IMR-90 (cell line): ENCODE measurements at regions not wholly inside any gene's neighbourhood (a gene's known extent, or its start where the extent isn't known, plus 50 kb on each side); places are given as distances from the start of the nearest gene placed in this dataset.

Source experiments
- ATAC-seq: fragments of 200-7000 bp; cut with Tn5 transposase; 2 replicates; pipeline ENCODE4 v1.9.1; 2020; ENCODE audit warnings: low read depth, mild to moderate bottlenecking, moderate library complexity
- BruUV-seq: library from RNA; stranded (reverse); fragments of 400-500 nt; replicated peaks from 2 replicates; lab custom pipeline; 2021; lab: Mats Ljungman, UMichigan
- CTCF ChIA-PET: fragments of 300-600 bp; formaldehyde crosslinking; extraction: SDS; loops from one replicate; lab custom pipeline; 2021; ENCODE audit warnings: antibody characterized with exemption; lab: Yijun Ruan, JAX
- POLR2A ChIA-PET: fragments of 300-600 bp; sonication (Branson Sonifier 250); formaldehyde crosslinking; loops from one replicate; lab custom pipeline; 2022; ENCODE audit warnings: antibody characterized with exemption; ENCODE audit not compliant: unreplicated experiment; lab: Charles Lee
- DNase-seq: peaks from one replicate; pipeline ENCODE4 v3.0.0; 2013
- H2AFZ ChIP-seq: replicated peaks from 2 replicates; pipeline ENCODE3; 2013; ENCODE audit warnings: low read length, mild to moderate bottlenecking; ENCODE audit not compliant: poor library complexity
- H2AK5ac ChIP-seq: 2 replicates; pipeline ENCODE4 v1.6.1; 2013; ENCODE audit warnings: low read depth, low read length, inconsistent platforms
- H2AK9ac ChIP-seq: replicated peaks from 2 replicates; pipeline ENCODE3; 2013; ENCODE audit warnings: mild to moderate bottlenecking, low read depth, low read length, moderate library complexity; ENCODE audit not compliant: poor library complexity
- H2BK120ac ChIP-seq: 2 replicates; pipeline ENCODE4 v1.6.1; 2013; ENCODE audit warnings: low read depth, low read length, inconsistent platforms
- H2BK15ac ChIP-seq: 3 replicates; pipeline ENCODE4 v1.6.1; 2013; ENCODE audit warnings: low read depth, low read length, inconsistent platforms
- H2BK20ac ChIP-seq: 2 replicates; pipeline ENCODE4 v1.6.1; 2013; ENCODE audit warnings: low read depth, mild to moderate bottlenecking, inconsistent platforms, low read length, moderate library complexity
- H2BK5ac ChIP-seq: 2 replicates; pipeline ENCODE4 v1.6.1; 2013; ENCODE audit warnings: mild to moderate bottlenecking, low read depth, low read length, inconsistent platforms; ENCODE audit not compliant: poor library complexity, severe bottlenecking
- H3K14ac ChIP-seq: replicated peaks from 2 replicates; pipeline ENCODE4 v1.6.1; 2013; ENCODE audit warnings: low read depth, low read length, inconsistent platforms
- H3K18ac ChIP-seq: 2 replicates; pipeline ENCODE4 v1.6.1; 2013; ENCODE audit warnings: low read depth, low read length, control low read depth
- H3K23ac ChIP-seq: 2 replicates; pipeline ENCODE4 v1.6.1; 2013; ENCODE audit warnings: low read depth, low read length, inconsistent platforms
- H3K27ac ChIP-seq: 2 replicates; pipeline ENCODE4 v1.5.1; 2013; ENCODE audit warnings: mild to moderate bottlenecking, control low read depth, low read length; ENCODE audit not compliant: insufficient read depth
- H3K27me3 ChIP-seq: 2 replicates; pipeline ENCODE4 v1.6.1; 2013; ENCODE audit warnings: low read length; ENCODE audit not compliant: control insufficient read depth, insufficient read depth
- H3K36me3 ChIP-seq: 2 replicates; pipeline ENCODE4 v1.6.1; 2013; ENCODE audit warnings: low read length, mixed read lengths; ENCODE audit not compliant: control insufficient read depth, insufficient read depth
- H3K4ac ChIP-seq: 2 replicates; pipeline ENCODE4 v1.6.1; 2013; ENCODE audit warnings: low read depth, low read length, inconsistent platforms
- H3K4me1 ChIP-seq: 2 replicates; pipeline ENCODE4 v1.6.1; 2013; ENCODE audit warnings: low read length, mixed read lengths; ENCODE audit not compliant: control insufficient read depth, insufficient read depth
- H3K4me2 ChIP-seq: 2 replicates; pipeline ENCODE4 v1.6.1; 2013; ENCODE audit warnings: low read depth, mild to moderate bottlenecking, control low read depth, low read length, moderate library complexity
- H3K4me3 ChIP-seq: 2 replicates; pipeline ENCODE4 v1.5.1; 2013; ENCODE audit warnings: low read depth, mild to moderate bottlenecking, control low read depth, low read length, moderate library complexity; ENCODE audit not compliant: insufficient read depth
- H3K56ac ChIP-seq: 2 replicates; pipeline ENCODE4 v1.6.1; 2013; ENCODE audit warnings: low read length, inconsistent platforms; ENCODE audit not compliant: insufficient read depth; ENCODE audit errors: extremely low read depth
- H3K79me1 ChIP-seq, 2 experiments: 2 replicates each; pipeline ENCODE4 v1.6.1; 2013; ENCODE audit warnings: low read length in 2 of 2, inconsistent platforms in 1 of 2, low read depth in 1 of 2
- H3K9ac ChIP-seq: 2 replicates; pipeline ENCODE4 v1.6.1; 2013; ENCODE audit warnings: low read depth, low read length, control low read depth
- H3K9me1 ChIP-seq: 2 replicates; pipeline ENCODE4 v1.6.1; 2013; ENCODE audit warnings: low read length, inconsistent platforms; ENCODE audit not compliant: insufficient read depth
- H3K9me3 ChIP-seq: 2 replicates; pipeline ENCODE4 v1.6.1; 2013; ENCODE audit warnings: low read length; ENCODE audit not compliant: control insufficient read depth, insufficient read depth
- H4K20me1 ChIP-seq: 2 replicates; pipeline ENCODE4 v1.6.1; 2013; ENCODE audit warnings: low read length, inconsistent platforms; ENCODE audit not compliant: insufficient read depth
- H4K5ac ChIP-seq: 2 replicates; pipeline ENCODE4 v1.6.1; 2013; ENCODE audit warnings: mild to moderate bottlenecking, low read depth, low read length, control low read depth
- H4K8ac ChIP-seq, 2 experiments: 2 replicates each; pipeline ENCODE4 v1.6.1; 2013; ENCODE audit warnings: low read depth in 2 of 2, low read length in 2 of 2, control low read depth in 1 of 2, inconsistent platforms in 1 of 2
- H4K91ac ChIP-seq: 2 replicates; pipeline ENCODE4 v1.6.1; 2013; ENCODE audit warnings: low read depth, low read length, inconsistent platforms; ENCODE audit not compliant: insufficient read depth
- BHLHE40 ChIP-seq: fragments of 150-350 bp; IDR thresholded peaks from 2 replicates; pipeline ENCODE4 v1.6.1; 2016; ENCODE audit warnings: mild to moderate bottlenecking, low read depth, low read length
- CHD1 ChIP-seq: IDR thresholded peaks from 2 replicates; pipeline ENCODE4 v1.6.1; 2012; ENCODE audit warnings: low read depth, low read length, improper control_type of control experiment
- MXI1 ChIP-seq: IDR thresholded peaks from 2 replicates; pipeline ENCODE4 v1.6.1; 2012; ENCODE audit warnings: low read depth, mild to moderate bottlenecking, low read length, moderate library complexity, borderline replicate concordance
- POLR2A ChIP-seq: IDR thresholded peaks from 2 replicates; pipeline ENCODE4 v1.6.1; 2012; ENCODE audit warnings: mild to moderate bottlenecking, low read depth, low read length
- RFX5 ChIP-seq: IDR thresholded peaks from 2 replicates; pipeline ENCODE4 v1.8.0; 2012; ENCODE audit warnings: low read depth, mild to moderate bottlenecking, low read length, moderate library complexity
- USF2 ChIP-seq: fragments of 150-350 bp; IDR thresholded peaks from 2 replicates; pipeline ENCODE4 v1.6.1; 2017; ENCODE audit warnings: mild to moderate bottlenecking, antibody characterized with exemption, low read length, low read depth
- WGBS, 2 experiments: methylation state at CpG; one replicate each; pipeline versions ENCODE4 v1.1.5 to v1.1.7; 2013; ENCODE audit warnings: missing lambda C conversion rate in 2 of 2; ENCODE audit not compliant: insufficient read length in 1 of 2; ENCODE audit errors: extremely low coverage in 2 of 2; 5-methylcytosine and 5-hydroxymethylcytosine counted together
- dilution Hi-C: fragments of 300-500 bp; cut with HindIII; formaldehyde crosslinking; loops from one replicate; pipeline ENCODE4 v1.14.3; 2018; ENCODE audit warnings: low sequenced_read_pairs; ENCODE audit not compliant: unreplicated experiment
- in situ Hi-C: fragments of 300-500 bp; cut with MboI; formaldehyde crosslinking; loops from 3 replicates; pipeline ENCODE4 v1.14.3; 2019; ENCODE audit warnings: low sequenced_read_pairs, inconsistent platforms, mixed read lengths
- intact Hi-C: fragments of 100-400 bp; cut with micrococcal nuclease; formaldehyde crosslinking; loops from 2 replicates; pipeline ENCODE4 v1.10.0; 2022

GRCh38 chr3:194025951-194026350 lies 110.0 kb upstream of the HES1 start:
- TF ChIP-seq USF2 (no peak), BHLHE40 (no peak), CHD1 (no peak), MXI1 (no peak), RFX5 (no peak), POLR2A (no peak)
- in situ Hi-C loops = no loop called here
- CTCF ChIA-PET = no interaction called here
- Histone ChIP-seq H3K4me2 (no peak overlapping the region), H3K4me3 (no peak overlapping the region), H3K4me1 (no peaks in the 10 kb centered on the region), H2AFZ (no peak overlapping the region), H3K9ac (no peak overlapping the region), H3K18ac (no peak overlapping the region), H3K9me1 (no peaks in the 10 kb centered on the region), H3K56ac (no peak overlapping the region), H2AK9ac (no peak overlapping the region), H4K91ac (no peak overlapping the region), H4K20me1 (no peaks in the 10 kb centered on the region), H3K79me1 (no peaks in the 10 kb centered on the region), H4K5ac (no peak overlapping the region), H3K14ac (no peak overlapping the region), H3K9me3 (no peaks in the 10 kb centered on the region), H4K8ac (no peak overlapping the region), H3K4ac (no peak overlapping the region), H3K27me3 (peaks cover 29% of the 10 kb centered on the region), H2BK120ac (no peak overlapping the region), H2AK5ac (no peak overlapping the region), H3K36me3 (no peaks in the 10 kb centered on the region), H2BK15ac (no peak overlapping the region), H3K27ac (no peak overlapping the region), H2BK5ac (no peak overlapping the region), H3K23ac (no peak overlapping the region), H2BK20ac (no peak overlapping the region)
- ATAC-seq = no peak
- POLR2A ChIA-PET = no interaction called here
- no CpG with 5 or more reads among the region's 3 CpGs for WGBS, 2 experiments
- no peak for DNase-seq
- dilution Hi-C loops = no loop called here
- no TSS peak for BruUV-seq
- intact Hi-C loops = no loop called here
